ENCODE measurements at regions not wholly inside any gene's neighbourhood (a gene's known extent, or its start where the extent isn't known, plus 50 kb on each side); places are given as distances from the start of the nearest gene placed in this dataset.

DNA sequence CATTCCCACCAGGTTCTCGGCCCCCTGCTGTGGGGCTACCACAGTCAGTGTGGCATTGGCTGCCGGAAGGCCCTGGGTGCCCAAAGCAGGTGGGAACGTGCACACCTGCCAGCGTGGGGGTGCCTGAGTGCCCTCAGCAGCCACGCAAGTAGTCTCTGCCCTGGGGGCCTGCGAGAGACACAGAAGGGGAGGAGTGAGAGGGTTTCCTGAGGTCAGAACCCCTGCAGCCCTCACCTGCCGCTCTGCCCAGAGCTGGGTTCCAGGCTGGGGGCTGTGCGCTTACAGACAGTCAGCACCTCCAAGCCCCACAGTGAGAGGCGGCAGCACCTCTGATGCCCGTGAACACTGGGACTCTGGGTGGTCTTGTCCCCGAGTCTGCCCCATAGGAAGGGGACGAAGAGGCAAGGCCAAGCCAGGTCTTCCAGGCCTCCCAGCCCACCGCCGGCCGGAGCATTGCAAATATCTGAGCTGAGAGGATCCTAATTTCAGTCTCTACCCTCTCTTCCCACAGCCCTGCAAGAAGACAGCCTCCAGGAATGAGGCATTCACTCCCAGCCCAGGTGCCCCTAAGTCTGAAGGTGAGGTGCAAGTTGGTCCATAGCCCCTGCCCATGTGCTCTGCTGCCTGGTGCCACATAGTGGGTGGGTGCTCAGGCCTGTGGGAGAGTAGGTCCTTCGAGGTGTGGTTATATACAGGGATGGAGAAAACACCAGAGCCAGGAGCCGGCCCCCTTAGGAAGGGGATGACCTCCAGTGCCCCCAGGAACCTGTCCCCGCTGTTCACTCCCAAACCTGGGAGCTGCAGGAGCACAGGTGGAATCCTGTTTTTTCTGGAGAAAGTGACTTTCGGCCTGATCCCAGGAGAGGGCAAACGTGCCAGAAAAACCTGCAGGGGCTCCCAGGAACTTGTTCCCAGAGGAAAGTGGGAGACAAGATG, 291.1 kb upstream of the RTL1 start:
- Histone ChIP-seq H3K4me3 (ENCODE audit: low read depth, low read length) (no peak overlapping the region), H3K36me3 (ENCODE audit: control insufficient read depth, insufficient read depth, low read length) (no peaks in the 10 kb centered on the region), H3K27me3 (ENCODE audit: control insufficient read depth, insufficient read depth, low read length) (no peaks in the 10 kb centered on the region)
- FAIRE-seq (no peak), DNase-seq (ENCODE audit: low read depth) (no peak)
- TF ChIP-seq, protein P1, sequence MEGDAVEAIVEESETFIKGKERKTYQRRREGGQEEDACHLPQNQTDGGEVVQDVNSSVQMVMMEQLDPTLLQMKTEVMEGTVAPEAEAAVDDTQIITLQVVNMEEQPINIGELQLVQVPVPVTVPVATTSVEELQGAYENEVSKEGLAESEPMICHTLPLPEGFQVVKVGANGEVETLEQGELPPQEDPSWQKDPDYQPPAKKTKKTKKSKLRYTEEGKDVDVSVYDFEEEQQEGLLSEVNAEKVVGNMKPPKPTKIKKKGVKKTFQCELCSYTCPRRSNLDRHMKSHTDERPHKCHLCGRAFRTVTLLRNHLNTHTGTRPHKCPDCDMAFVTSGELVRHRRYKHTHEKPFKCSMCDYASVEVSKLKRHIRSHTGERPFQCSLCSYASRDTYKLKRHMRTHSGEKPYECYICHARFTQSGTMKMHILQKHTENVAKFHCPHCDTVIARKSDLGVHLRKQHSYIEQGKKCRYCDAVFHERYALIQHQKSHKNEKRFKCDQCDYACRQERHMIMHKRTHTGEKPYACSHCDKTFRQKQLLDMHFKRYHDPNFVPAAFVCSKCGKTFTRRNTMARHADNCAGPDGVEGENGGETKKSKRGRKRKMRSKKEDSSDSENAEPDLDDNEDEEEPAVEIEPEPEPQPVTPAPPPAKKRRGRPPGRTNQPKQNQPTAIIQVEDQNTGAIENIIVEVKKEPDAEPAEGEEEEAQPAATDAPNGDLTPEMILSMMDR (IDR thresholded peaks at IDR 0.05; ENCODE audit: insufficient read depth, low read length, severe bottlenecking) = no peak

DNA sequence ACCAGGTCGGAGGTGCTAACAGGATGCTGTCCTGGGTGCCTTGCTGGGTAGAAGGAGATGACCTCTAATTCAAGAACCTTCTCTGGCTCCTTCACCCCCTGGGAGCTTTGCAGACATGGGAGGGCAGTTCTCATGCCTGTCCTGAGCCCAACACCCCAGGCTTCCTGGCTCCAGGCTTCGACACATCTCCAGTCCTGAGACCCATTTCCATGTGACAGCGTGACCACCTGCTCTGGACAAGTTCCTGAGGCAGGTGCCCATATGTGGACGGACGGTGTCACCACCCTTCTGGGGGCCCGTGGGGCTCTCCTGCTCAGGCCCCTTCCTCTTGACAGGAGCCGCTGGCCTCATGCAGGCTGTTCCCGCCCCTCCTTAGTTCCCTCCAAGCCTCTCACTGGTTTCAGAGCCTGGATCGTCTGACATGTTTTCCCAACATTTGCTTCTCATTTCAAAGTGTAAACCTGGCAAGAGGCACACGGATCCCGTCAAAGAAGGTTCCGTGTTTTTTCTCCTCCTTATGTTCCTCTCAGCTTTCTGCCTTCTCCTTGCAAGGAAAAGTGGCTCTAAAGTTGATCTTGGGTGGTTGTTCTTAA, 291.9 kb upstream of the RTL1 start:
- H3K36me3 ChIP-seq (ENCODE audit: control insufficient read depth, insufficient read depth, low read length) = no peaks in the 10 kb centered on the region
- no peak for DNase-seq (ENCODE audit: low read depth)
- TF ChIP-seq, protein P1 (IDR thresholded peaks at IDR 0.05; ENCODE audit: insufficient read depth, low read length, severe bottlenecking) = no peak
- H3K4me3 ChIP-seq (ENCODE audit: low read depth, low read length) = no peak overlapping the region
- H3K27me3 ChIP-seq (ENCODE audit: control insufficient read depth, insufficient read depth, low read length) = no peaks in the 10 kb centered on the region
- no peak for FAIRE-seq

DNA sequence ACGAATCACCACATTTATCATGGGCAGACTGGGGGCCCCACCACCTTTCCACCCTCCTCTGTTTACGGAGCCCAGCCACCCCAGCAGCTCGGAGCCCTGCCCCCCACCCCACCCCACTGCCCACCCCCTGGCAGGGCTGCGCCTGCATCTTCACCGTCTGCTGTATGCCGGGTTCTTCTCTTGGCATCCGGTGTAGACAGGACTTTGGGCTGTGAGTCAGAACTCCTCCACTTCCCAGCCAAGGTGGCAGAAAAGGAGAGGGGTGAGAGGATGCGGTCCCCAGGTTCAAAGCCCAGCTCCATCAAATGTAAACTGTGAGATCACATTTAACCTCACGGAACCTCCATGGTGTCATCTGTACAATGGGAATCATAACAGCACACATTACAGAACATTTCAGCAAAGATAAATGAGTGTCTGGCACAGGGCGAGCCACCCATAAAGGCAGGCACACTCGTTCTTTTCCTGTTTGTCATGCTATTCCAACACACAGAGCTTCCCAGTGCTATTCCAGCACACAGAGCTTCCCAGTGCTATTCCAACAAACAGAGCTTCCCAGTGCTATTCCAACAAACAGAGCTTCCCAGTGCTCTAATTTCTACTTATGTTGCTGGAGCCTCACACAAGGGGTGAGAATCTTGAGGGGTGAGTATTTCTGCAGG, 292.7 kb upstream of the RTL1 start:
- DNase-seq (ENCODE audit: low read depth) = no peak
- TF ChIP-seq, protein P1 (IDR thresholded peaks at IDR 0.05; ENCODE audit: insufficient read depth, low read length, severe bottlenecking) = no peak
- no peak overlapping the region for H3K4me3 ChIP-seq (ENCODE audit: low read depth, low read length)
- H3K27me3 ChIP-seq (ENCODE audit: control insufficient read depth, insufficient read depth, low read length) = no peaks in the 10 kb centered on the region
- FAIRE-seq = no peak
- H3K36me3 ChIP-seq (ENCODE audit: control insufficient read depth, insufficient read depth, low read length) = no peaks in the 10 kb centered on the region

DNA sequence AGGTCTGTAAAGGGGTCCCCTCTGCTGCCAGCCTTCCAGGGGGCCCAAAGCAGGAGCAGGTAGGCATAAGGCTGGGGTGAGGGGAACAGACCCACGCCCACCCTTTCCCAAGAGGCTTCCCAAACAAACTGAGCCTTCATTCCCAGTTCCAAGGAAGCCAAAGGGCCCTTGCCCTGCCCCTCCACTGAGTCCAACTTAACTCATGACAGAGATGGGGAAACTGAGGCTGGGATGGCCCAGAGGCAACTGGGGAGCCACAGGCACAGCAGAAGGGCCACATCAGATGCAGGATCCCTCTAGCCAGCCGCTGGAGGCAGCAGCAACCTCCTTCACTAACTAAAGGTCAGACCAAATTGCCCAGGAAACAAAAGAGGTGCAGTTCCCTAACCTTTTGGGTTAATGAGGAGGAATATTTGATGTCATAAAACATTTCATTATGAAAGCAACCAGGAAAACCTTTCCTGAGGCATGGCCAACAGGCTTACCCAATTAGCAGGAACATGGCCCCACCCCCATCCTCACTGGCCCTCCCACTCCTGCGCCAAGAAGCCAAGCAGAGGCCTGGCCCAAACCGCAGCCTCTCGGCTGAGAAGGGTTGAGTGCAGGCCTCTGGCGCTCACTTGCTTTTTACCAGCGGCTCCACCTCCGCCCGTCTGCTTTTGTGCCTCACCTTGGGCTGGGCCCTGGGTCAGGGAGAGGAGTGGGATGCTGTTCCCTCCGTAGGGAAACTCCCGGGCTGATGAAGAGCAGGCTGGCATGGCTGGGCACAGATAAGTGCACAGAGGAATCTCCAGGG, 293.5 kb upstream of the RTL1 start:
- TF ChIP-seq, protein P1 (IDR thresholded peaks at IDR 0.05; ENCODE audit: insufficient read depth, low read length, severe bottlenecking) = no peak
- Histone ChIP-seq H3K36me3 (ENCODE audit: control insufficient read depth, insufficient read depth, low read length) (no peaks in the 10 kb centered on the region), H3K4me3 (ENCODE audit: low read depth, low read length) (no peak overlapping the region), H3K27me3 (ENCODE audit: control insufficient read depth, insufficient read depth, low read length) (no peaks in the 10 kb centered on the region)
- DNase-seq (ENCODE audit: low read depth) (no peak), FAIRE-seq (no peak)

DNA sequence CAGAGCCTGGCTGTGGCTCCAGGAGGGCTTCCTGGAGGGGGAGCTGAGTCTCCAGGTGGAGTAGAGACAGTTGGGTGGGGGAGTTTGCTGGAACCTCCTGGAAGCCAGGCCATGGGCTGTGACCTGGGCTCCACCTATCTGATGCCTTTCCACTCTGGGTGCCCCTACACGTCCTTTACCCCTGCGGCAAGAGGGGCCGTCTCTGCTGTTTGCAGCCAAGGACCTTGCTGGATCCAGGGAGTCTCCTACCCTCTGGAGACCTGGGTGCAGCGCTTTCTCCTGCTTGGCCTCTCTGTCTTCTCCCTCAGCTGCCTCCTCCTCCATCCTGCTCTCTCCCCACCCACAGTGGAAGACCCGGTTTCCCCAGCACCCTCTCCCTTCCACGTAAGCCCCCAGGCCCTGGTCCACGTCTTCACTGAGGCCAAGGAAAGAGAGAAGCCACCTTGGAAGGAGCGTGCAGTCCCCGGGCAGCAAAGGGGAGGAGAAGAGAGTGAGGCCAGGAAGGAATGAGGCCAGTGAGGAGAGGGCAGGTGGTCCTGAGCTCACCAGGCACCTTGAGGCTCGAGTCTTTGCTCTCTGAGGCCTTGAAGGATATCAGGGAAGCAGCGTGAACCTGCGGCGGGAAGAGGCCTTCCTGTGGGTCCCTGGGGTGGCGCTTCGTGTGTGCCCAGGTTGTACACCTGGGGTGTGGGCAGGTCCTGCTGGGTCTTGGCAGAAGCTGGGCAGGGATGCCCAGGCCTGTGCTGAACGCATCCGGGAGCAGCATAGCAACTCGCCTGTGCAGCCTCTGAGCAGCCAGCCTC, 294.3 kb upstream of the RTL1 start:
- DNase-seq (ENCODE audit: low read depth) = no peak
- no peaks in the 10 kb centered on the region for H3K36me3 ChIP-seq (ENCODE audit: control insufficient read depth, insufficient read depth, low read length)
- no peak overlapping the region for H3K4me3 ChIP-seq (ENCODE audit: low read depth, low read length)
- no peak for FAIRE-seq
- H3K27me3 ChIP-seq (ENCODE audit: control insufficient read depth, insufficient read depth, low read length) = no peaks in the 10 kb centered on the region
- TF ChIP-seq, protein P1 (IDR thresholded peaks at IDR 0.05; ENCODE audit: insufficient read depth, low read length, severe bottlenecking) = no peak

All from bronchial epithelial cell (primary cell).